GM19395 (cell line): ENCODE measurements at regions not wholly inside any gene's neighbourhood (a gene's known extent, or its start where the extent isn't known, plus 50 kb on each side); places are given as distances from the start of the nearest gene placed in this dataset.
"Not testable (repeated sequence)": the region's sequence is repeated elsewhere in the genome, so short reads cannot be mapped to it uniquely, and the experiment has no call there.

ENCODE experiments used
- ATAC-seq: cut with Tn5 transposase; IDR thresholded peaks from one replicate; pipeline ENCODE4 v1.9.1; 2021; ENCODE audit warnings: mild to moderate bottlenecking, moderate library complexity; ENCODE audit not compliant: unreplicated experiment

- ATAC-seq = no peak
Observed at GRCh38 chr3:6351752-6352151, 509.2 kb upstream of the GRM7 start.

GRCh38 chr3:6354653-6355052 is 506.3 kb upstream of the GRM7 start:
- ATAC-seq = no peak

- ATAC-seq = no peak
Observed at GRCh38 chr3:6362406-6362805, 498.5 kb upstream of the GRM7 start.

- ATAC-seq = no peak
Observed at GRCh38 chr3:6367171-6367570, 493.7 kb upstream of the GRM7 start.

GRCh38 chr3:6392123-6392522 is 468.8 kb upstream of the GRM7 start:
- no peak for ATAC-seq

GRCh38 chr3:6394944-6395343 is 466.0 kb upstream of the GRM7 start:
- ATAC-seq = no peak

GRCh38 chr3:6396631-6397030 is 464.3 kb upstream of the GRM7 start:
- ATAC-seq = no peak

DNA sequence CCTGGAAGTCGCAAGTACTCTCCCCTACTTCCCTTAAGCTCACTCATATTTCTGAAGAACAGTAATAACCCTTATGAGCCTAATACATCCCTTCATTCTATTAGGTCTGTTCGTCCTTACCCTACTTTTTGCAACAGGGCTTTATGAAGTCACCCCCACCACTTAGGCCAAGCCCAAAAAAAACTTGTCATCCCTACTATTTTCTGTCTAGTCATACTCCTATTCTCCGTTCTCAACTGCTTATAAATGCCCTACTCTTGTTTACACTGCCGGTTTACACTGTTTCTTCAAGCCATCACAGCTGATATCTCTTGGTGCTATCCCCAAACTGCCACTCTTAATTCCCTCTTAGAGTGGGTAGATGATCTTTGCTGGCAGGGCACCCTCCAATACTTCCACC is 458.2 kb upstream of the GRM7 start:
- not testable (repeated sequence) for ATAC-seq

GRCh38 chr3:6406923-6407322 is 454.0 kb upstream of the GRM7 start:
- ATAC-seq = not testable (repeated sequence)

DNA sequence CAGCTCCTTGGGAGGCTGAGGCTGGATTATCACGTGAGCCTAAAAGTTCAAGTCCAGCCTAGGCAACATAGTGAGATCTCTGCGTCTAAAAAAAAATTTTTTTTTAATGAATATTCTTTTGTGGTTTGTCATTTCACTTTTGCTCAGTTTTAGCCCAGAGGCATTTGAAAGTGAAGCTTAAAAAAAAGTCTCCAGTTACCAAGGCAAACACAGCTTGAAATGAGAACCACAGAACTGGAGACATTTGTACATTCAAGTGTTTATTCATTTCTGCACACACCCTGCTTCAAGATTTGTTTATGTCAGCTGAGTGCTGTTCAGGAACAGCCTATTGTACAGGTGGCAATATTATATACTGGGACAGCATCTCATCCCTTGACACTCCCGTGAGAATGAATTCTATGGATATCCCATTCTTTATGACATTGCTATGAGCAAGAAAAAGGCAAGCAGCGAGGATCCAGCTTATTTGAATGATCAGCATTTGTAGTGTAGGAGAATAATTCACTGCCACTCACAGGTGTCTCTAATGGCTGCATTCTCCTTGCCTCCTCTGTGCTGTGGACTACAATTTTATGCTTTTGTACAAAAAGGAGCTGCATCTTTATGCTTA is 444.8 kb upstream of the GRM7 start:
- no peak for ATAC-seq

DNA sequence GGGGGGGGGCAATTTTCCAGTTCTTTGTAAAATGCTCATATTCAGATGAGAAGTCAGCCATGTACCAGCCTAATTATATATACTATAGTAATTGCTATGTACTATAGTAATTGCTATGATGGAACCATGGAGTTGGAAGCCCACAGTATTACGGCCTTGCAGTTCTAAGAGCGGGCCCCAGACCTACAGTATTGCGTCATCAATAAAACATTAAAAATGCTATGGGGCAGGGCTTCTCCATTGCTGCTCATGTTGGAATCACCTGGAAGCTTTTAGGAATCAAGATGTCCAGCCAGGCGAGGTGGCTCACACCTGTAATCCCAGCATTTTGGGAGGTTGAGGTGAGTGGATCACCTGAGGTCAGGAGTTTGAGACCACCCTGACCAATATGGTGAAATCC is 443.7 kb upstream of the GRM7 start:
- ATAC-seq = no peak

- no peak for ATAC-seq
Observed at GRCh38 chr3:6418485-6418884, 442.4 kb upstream of the GRM7 start.

DNA sequence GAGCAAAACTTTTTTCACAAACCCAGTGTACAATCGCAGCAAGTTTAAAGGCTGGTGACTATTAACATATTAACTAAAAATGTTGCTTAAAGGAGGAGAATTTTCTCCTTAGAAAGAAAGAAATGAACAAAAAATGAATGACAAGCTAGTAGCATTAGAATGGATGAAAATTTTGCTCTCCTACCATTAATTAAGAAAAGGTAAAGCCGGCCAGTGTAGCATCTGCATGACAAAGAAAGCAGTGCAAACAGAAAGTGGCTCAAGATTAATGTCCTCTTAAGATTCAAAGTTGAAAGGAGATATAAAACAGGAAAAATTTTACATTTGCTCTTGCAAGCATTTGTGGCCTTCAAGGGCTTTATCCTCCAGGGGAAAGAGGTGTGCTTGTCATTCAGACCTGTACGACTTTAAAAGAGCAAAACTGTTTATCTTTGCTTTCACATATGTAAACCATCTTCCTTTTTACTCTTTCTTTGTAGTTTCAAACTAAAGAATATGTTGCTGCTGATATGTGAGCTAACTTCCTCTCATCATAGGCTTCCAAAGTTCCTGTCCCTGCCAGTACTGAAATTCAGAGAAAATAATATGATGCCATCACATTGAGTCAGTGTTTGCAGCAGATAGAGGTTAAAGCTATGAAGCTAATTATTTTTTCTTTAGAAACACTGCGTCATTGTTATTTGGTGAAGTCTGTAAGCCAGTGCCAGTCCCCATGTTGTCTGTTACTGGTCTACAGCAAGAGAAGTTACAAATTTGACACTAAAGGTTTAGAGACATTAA is 439.1 kb upstream of the GRM7 start:
- ATAC-seq = no peak

DNA sequence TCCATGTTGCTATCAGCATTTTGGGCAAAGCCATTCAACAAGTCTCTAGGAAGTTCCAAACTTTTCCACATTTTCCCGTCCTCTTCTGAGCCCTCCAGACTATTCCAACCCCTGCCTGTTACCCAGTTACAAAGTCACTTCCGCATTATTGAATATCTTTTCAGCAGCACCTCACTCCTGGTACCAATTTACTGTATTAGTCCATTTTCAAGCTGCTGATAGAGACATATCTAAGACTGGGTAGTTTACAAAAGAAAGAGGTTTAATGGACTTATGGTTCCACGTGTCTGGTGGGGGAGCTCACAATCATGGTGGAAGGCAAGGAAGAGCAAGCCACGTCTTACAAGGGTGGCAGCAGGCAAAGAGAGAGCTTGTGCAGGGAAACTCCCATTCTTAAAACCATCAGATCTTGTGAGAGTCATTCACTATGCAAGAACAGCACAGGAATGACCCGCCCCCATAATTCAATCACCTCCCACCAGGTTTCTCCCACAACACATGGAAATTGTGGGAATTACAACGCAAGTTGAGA is 435.6 kb upstream of the GRM7 start:
- no peak for ATAC-seq

DNA sequence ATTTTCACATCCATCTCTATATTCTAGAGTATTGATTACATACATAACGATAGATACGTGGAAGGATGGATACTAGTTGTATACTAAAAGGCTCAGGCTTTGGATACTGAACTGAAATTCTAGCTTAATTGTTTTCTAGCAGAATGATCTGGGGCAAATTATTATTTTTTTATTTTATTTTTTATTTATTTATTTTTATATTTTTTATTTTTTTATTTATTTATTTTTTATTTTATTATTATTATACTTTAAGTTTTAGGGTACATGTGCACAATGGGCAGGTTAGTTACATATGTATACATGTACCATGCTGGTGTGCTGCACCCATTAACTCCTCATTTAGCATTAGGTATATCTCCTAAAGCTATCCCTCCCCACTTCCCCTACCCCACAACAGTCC is 432.6 kb upstream of the GRM7 start:
- ATAC-seq = not testable (repeated sequence)

DNA sequence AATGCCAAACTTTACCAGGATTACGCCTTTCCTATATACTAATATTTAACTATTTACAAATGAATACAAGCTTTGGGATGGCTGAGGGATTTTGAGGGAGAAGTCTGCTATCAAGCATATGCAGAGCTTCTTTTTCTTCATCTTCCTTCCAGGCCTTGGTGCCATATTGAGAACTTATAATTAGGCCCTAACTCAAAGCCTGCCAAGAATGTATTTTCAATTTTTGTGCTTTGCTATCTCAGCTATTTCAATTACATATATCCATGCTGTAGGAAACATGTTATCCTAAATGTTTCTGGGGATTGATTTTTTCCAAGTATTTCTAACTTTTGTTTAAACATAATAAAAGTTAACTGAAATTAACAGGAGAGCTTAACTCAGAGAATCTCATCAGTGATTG is 425.0 kb upstream of the GRM7 start:
- no peak for ATAC-seq

GRCh38 chr3:6437631-6438030 is 423.3 kb upstream of the GRM7 start:
- ATAC-seq = no peak

DNA sequence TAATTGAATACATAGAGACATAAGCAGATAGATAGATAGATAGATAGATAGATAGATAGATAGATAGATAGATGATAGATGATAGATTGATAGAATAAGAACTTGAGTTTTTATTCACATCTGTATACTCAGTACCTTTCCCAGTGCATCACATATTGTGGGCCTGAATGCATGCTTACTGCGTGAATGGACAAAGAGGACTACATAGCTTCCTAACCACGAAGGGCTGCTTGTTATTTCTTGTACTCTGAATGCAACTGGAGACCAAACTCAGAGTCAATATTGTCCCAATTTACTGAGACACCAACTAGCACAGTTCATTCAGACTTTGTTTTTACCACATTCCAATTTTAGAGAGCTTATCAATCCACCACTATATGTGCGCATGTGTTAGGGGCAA is 422.9 kb upstream of the GRM7 start:
- ATAC-seq = no peak

- no peak for ATAC-seq
Observed at GRCh38 chr3:6439226-6439625, 421.7 kb upstream of the GRM7 start.

DNA sequence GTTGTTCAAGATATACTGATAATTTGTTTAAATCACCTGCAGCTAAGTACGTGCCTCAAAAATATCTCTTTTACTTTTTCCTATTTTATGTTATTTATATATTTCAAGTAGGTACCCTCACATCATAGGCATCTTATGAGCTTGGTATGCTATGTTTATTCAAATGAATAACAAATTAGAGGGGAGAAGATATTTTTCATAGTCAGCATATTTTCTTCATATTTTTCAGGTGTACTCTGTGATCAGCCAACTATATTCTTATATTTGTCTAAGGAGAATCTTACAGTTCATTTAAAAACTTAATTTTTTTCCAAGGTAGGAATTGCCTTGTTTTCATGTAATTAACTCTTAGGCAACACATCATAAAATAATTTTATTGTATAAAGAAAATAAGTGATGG is 421.1 kb upstream of the GRM7 start:
- ATAC-seq = no peak

DNA sequence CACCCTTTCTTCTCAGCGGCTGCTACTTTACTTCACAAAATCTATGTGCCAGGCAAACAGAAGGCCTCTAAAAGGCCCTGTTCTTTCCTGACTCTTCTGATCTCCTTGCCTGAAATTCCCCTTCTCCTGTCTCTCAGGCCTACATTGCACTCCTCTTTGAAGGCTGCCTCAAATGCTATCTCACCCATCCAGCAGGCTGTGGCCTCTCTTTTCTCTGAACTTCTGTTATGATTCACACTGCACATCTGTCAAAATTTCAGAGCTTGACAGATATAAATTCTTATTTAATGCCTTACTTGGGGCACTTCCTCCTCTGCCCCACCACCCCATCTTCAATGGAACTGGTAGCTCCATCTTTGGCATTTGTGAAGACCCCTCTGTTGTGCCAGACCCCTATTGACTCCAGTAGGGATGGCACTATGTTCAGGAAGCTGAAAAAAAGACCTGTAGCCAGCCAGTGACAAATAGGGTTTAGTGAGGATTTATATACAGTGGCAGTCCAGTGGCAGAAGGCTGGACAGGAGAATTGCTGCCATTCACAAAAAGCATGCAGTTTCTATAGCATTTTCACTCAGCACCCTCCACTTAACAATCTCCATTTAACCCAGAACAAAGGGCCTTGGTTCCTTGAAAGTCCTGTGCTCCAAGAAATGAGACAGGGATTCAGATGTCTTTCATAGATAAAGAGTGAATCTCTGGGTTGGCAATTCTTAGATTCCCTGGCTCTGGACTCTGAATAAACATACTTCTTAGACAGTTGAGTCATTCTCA is 415.8 kb upstream of the GRM7 start:
- no peak for ATAC-seq
